ENCODE measurements at regions not wholly inside any gene's neighbourhood (a gene's known extent, or its start where the extent isn't known, plus 50 kb on each side); places are given as distances from the start of the nearest gene placed in this dataset.
"Not testable (repeated sequence)": the region's sequence is repeated elsewhere in the genome, so short reads cannot be mapped to it uniquely, and the experiment has no call there.

DNA sequence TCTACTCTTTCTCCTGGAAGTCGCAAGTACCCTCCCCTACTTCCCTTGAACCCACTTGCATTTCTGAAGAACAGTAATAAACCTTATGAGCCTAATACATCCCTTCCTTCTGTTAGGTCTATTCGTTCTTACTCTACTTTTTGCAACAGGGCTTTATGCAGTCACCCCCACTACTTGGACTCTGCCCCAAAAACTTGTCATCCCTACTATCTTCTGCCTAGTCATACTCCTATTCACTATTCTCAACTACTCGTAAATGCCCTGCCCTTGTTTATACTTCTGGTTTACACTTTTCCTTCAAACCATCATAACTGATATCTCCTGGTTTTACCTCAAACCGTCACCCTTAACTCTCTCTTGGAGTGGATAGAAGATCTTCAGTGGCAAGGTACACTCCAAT is 55.2 kb upstream of the SLIT2 start:
- H3K27ac ChIP-seq (ENCODE audit: low read length), result no peak overlapping the region
- H3K4me1 ChIP-seq (ENCODE audit: control insufficient read depth in 1 of 2, insufficient read depth in 2 of 2, low read length in 2 of 2), result peaks cover 0 to 11% of the 10 kb centered on the region in 2 donors
- no peaks in the 10 kb centered on the region for H3K36me3 ChIP-seq (ENCODE audit: control insufficient read depth in 1 of 2, insufficient read depth in 2 of 2, low read length in 2 of 2)
- no peak overlapping the region for H3K4me3 ChIP-seq (ENCODE audit: low read depth in 1 of 2, low read length in 2 of 2)
- no peaks in the 10 kb centered on the region for H3K9me3 ChIP-seq (ENCODE audit: control insufficient read depth in 1 of 2, low read length in 2 of 2)
- H3K27me3 ChIP-seq (ENCODE audit: low read depth, low read length), result no peaks in the 10 kb centered on the region

DNA sequence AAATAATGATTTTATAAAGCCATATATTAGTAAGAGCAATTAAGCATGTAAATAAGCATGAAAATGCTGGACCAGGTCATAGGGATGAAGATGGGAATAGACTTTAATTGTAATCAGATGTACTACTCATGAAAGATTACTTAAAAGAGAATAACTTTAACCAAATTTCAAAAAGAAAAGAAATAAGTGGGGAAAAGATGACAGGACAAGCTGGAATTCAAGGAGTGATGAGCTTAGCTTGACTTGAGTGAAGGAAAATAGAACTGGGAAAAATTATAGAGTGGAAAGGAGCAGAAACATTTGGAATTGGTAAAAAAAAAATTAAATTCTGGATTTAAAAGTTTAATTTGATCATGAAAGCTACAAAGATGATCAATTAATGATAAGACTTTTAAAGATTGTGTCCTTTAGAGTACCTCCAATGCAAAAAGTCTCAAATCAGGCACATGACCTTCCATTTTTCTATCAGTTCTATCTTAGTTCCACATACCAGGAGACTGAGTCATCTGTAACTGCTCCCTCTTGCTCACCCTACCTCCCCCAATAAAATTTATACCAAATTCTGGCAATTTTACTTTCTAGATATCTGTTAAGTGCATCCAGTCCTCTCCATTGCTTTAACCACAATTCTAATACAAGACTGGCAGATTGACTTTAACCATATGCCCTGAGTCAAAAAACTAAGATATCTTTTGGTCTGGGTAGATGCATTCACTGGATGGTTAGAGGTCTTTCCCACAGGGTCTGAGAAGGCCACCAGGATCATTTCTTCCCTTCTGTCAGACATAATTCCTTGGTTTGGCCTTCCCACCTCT is 56.4 kb upstream of the SLIT2 start:
- no peaks in the 10 kb centered on the region for H3K9me3 ChIP-seq (ENCODE audit: control insufficient read depth in 1 of 2, low read length in 2 of 2)
- H3K4me3 ChIP-seq (ENCODE audit: low read depth in 1 of 2, low read length in 2 of 2), result no peak overlapping the region
- H3K36me3 ChIP-seq (ENCODE audit: control insufficient read depth in 1 of 2, insufficient read depth in 2 of 2, low read length in 2 of 2), result no peaks in the 10 kb centered on the region
- H3K4me1 ChIP-seq (ENCODE audit: control insufficient read depth in 1 of 2, insufficient read depth in 2 of 2, low read length in 2 of 2), result peaks cover 0 to 11% of the 10 kb centered on the region in 2 donors
- H3K27me3 ChIP-seq (ENCODE audit: low read depth, low read length), result no peaks in the 10 kb centered on the region
- H3K27ac ChIP-seq (ENCODE audit: low read length), result no peak overlapping the region

DNA sequence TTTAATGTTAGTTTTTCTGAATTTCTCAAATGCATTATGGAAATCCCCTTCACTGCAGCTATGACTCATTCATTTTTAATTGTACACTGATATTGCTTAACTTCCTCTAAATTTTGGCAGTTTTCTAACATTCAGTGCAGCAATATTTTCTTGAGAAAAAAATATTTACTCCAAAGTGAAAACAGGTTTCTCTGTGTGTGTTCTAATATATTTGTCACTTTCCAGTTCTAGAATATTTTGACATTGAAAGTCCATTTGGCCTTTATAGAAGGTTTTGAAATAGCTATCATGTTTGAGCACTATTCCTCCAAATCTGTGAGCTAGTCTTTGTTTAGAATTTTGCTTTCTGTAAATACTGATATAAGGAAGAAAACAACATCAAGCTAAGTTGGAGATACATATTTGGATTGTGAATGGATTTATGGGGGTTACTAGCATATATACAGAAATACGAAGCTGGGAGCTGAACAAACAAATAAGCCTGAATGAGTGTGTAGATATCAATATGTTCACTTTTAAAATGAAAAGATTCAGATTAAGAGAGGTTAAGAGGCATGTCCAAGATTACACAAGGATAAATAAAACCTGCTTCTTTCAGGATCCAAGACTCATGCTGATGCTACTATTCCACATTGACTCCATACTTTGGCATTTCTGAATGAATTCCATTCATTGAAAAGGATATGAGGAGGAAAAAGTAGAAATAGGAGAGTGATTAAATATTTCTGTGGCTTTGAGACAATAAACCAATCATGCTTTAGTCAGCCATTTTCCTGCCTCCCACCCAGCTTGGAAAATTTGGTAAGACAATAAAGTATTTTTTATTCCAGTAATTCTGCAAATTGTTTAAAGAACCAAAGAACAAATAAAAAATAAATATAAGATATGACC is 57.3 kb upstream of the SLIT2 start:
- no peaks in the 10 kb centered on the region for H3K9me3 ChIP-seq (ENCODE audit: control insufficient read depth in 1 of 2, low read length in 2 of 2)
- H3K4me1 ChIP-seq (ENCODE audit: control insufficient read depth in 1 of 2, insufficient read depth in 2 of 2, low read length in 2 of 2), result peaks cover 0 to 11% of the 10 kb centered on the region in 2 donors
- peak overlapping the region; percentile 51 for H3K27ac ChIP-seq (ENCODE audit: low read length)
- H3K4me3 ChIP-seq (ENCODE audit: low read depth in 1 of 2, low read length in 2 of 2), result no peak overlapping the region
- H3K36me3 ChIP-seq (ENCODE audit: control insufficient read depth in 1 of 2, insufficient read depth in 2 of 2, low read length in 2 of 2), result no peaks in the 10 kb centered on the region
- no peaks in the 10 kb centered on the region for H3K27me3 ChIP-seq (ENCODE audit: low read depth, low read length)

DNA sequence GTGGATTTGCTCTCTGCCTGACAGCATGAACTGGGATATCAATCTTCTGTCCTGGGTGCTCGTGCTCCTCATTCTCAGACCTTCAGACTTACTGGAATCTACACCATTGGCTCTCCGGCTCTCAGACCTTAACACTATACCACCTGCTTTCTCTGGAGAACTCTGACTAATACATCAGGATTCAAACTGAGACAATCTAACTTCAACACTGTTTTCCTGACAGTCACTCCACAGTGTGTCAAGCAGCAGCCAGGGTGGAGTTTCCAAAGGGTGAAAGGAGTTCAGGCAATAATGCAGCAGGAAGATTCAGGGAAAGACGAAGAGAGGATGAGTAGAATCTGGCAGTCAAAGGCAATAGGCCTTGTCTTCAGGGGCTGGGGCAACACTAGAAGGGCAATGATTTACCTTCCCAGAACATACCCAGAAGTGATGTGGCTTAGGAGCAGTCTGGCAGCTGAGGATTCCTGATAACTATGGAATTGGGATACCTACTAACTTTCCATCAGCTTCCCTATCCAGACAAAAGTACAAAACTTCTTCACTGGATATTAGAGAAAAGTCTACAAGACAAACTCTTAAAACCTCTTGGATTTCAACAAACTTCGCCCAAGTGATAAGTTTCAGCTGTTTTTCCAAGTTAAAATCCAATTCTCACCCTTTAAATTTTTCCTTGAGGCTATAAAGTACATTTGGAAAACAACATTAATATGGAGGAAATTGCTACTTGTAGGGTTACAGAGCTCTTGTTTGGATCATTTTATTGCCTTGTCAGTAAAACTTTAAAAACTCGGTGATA is 58.4 kb upstream of the SLIT2 start:
- Histone ChIP-seq H3K27ac (ENCODE audit: low read length) (peak overlapping the region; percentile 51), H3K9me3 (ENCODE audit: control insufficient read depth in 1 of 2, low read length in 2 of 2) (no peaks in the 10 kb centered on the region), H3K4me3 (ENCODE audit: low read depth in 1 of 2, low read length in 2 of 2) (no peak overlapping the region), H3K4me1 (ENCODE audit: control insufficient read depth in 1 of 2, insufficient read depth in 2 of 2, low read length in 2 of 2) (peaks cover 0 to 11% of the 10 kb centered on the region in 2 donors), H3K36me3 (ENCODE audit: control insufficient read depth in 1 of 2, insufficient read depth in 2 of 2, low read length in 2 of 2) (no peaks in the 10 kb centered on the region), H3K27me3 (ENCODE audit: low read depth, low read length) (no peaks in the 10 kb centered on the region)

DNA sequence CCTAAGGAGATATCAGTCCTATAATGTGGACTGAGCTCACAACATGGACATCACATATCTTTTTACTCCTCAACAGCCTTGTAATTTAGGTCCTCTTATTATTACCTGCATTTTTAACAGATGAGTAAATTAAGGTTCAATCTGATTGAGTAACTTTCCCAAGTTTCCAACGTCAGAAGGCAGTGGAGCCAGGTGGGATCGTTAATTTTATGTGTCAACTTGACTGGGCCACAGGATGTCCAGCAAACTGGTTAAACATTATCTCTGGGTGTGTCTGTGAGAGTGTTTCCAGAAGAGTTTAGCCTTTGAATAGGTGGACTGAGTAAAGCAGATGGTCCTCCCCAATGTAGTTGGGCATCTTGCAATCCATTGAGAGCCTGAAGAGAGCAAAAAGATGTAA is 59.0 kb upstream of the SLIT2 start:
- Histone ChIP-seq H3K27ac (ENCODE audit: low read length) (peak overlapping the region; percentile 16), H3K9me3 (ENCODE audit: control insufficient read depth in 1 of 2, low read length in 2 of 2) (no peaks in the 10 kb centered on the region), H3K4me1 (ENCODE audit: control insufficient read depth in 1 of 2, insufficient read depth in 2 of 2, low read length in 2 of 2) (peaks cover 0 to 11% of the 10 kb centered on the region in 2 donors), H3K36me3 (ENCODE audit: control insufficient read depth in 1 of 2, insufficient read depth in 2 of 2, low read length in 2 of 2) (no peaks in the 10 kb centered on the region), H3K4me3 (ENCODE audit: low read depth in 1 of 2, low read length in 2 of 2) (no peak overlapping the region), H3K27me3 (ENCODE audit: low read depth, low read length) (no peaks in the 10 kb centered on the region)

DNA sequence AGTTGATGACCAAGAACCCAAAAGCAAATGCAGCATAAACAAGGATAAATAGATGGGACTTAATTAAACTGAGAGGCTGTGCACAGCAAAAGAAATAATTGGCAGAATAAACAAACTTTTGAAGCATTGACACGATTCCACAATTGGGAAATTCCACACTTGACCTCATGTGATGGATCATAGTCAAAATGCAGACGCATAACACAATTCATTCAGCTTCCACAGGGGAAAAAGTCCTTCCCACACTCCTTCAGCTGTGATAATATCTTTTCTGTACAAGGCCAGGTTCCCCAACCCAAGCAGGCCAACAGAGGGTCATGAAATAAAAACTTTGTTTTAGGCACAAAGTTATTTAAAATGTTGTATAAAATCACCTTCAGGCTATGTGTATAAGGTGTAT is 66.6 kb upstream of the SLIT2 start:
- Histone ChIP-seq H3K27ac (ENCODE audit: low read length) (no peak overlapping the region), H3K36me3 (ENCODE audit: control insufficient read depth in 1 of 2, insufficient read depth in 2 of 2, low read length in 2 of 2) (no peaks in the 10 kb centered on the region), H3K9me3 (ENCODE audit: control insufficient read depth in 1 of 2, low read length in 2 of 2) (peaks cover 0 to 8% of the 10 kb centered on the region in 2 donors), H3K4me3 (ENCODE audit: low read depth in 1 of 2, low read length in 2 of 2) (no peak overlapping the region), H3K4me1 (ENCODE audit: control insufficient read depth in 1 of 2, insufficient read depth in 2 of 2, low read length in 2 of 2) (no peaks in the 10 kb centered on the region), H3K27me3 (ENCODE audit: low read depth, low read length) (no peaks in the 10 kb centered on the region)

DNA sequence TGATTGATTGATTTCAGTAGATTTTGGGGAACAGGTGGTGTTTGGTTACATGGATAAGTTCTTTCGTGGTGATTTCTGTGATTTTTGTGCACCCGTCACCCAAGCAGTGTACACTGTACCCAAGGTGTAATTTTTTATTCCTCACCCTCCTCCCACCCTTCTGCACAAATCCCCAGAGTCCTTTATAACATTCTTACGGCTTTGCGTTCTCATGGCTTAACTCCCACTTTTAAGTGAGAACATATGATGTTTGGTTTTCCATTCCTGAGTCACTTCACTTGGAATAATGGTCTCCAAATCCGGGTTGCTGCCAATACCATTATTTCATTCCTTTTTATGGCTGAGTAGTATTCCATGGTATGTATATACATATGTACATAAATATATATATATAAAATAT is 68.6 kb upstream of the SLIT2 start:
- not testable (repeated sequence) for H3K27ac ChIP-seq (ENCODE audit: low read length); H3K4me3 ChIP-seq (ENCODE audit: low read depth in 1 of 2, low read length in 2 of 2); H3K4me1 ChIP-seq (ENCODE audit: control insufficient read depth in 1 of 2, insufficient read depth in 2 of 2, low read length in 2 of 2); H3K27me3 ChIP-seq (ENCODE audit: low read depth, low read length); H3K36me3 ChIP-seq (ENCODE audit: control insufficient read depth in 1 of 2, insufficient read depth in 2 of 2, low read length in 2 of 2)
- H3K9me3 ChIP-seq (ENCODE audit: control insufficient read depth in 1 of 2, low read length in 2 of 2), result peaks cover 0 to 17% of the 10 kb centered on the region in 2 donors

DNA sequence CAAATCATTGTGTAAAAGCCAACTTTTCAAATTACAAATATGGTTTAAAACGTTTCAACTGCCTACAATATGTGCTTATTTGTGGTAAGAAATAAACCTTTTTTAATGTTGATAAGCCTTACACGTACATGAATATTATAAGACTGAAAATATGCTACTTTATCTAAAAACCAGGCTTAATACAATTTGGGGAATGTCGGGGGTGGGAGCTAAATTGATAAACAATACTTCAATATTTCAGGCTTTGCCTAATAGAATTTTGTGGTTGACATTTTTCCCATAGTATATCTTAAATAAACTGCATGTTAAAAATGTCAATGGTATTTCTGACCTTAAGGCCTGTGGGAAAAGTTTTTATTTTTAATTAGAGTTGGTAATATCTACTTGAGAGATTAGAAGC is 69.8 kb upstream of the SLIT2 start:
- Histone ChIP-seq H3K36me3 (ENCODE audit: control insufficient read depth in 1 of 2, insufficient read depth in 2 of 2, low read length in 2 of 2) (no peaks in the 10 kb centered on the region), H3K27me3 (ENCODE audit: low read depth, low read length) (no peaks in the 10 kb centered on the region), H3K27ac (ENCODE audit: low read length) (no peak overlapping the region), H3K4me3 (ENCODE audit: low read depth in 1 of 2, low read length in 2 of 2) (no peak overlapping the region), H3K4me1 (ENCODE audit: control insufficient read depth in 1 of 2, insufficient read depth in 2 of 2, low read length in 2 of 2) (no peaks in the 10 kb centered on the region), H3K9me3 (ENCODE audit: control insufficient read depth in 1 of 2, low read length in 2 of 2) (peaks cover 0 to 17% of the 10 kb centered on the region in 2 donors)

DNA sequence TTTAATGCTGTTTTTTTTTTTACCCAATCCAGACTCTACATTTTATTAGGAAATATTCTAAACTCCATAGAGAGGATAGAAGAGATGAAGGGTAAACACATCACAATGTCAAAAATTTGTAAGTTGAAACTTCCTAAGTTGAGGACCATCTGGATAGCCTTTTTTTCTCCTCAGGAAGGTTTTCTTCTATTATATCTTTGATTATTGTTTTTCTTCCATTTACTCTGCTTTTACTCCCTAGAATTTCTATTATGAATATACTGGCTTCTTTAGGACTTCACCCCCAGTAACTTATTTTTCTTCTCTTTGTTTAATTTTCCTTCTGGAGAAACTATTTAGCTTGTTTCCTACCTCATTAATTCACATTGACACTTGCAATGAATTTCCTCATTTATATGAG is 71.2 kb upstream of the SLIT2 start:
- H3K4me3 ChIP-seq (ENCODE audit: low read depth in 1 of 2, low read length in 2 of 2), result no peak overlapping the region
- H3K9me3 ChIP-seq (ENCODE audit: control insufficient read depth in 1 of 2, low read length in 2 of 2), result peaks cover 0 to 22% of the 10 kb centered on the region in 2 donors
- H3K27ac ChIP-seq (ENCODE audit: low read length), result no peak overlapping the region
- H3K4me1 ChIP-seq (ENCODE audit: control insufficient read depth in 1 of 2, insufficient read depth in 2 of 2, low read length in 2 of 2), result no peaks in the 10 kb centered on the region
- no peaks in the 10 kb centered on the region for H3K27me3 ChIP-seq (ENCODE audit: low read depth, low read length)
- H3K36me3 ChIP-seq (ENCODE audit: control insufficient read depth in 1 of 2, insufficient read depth in 2 of 2, low read length in 2 of 2), result no peaks in the 10 kb centered on the region

DNA sequence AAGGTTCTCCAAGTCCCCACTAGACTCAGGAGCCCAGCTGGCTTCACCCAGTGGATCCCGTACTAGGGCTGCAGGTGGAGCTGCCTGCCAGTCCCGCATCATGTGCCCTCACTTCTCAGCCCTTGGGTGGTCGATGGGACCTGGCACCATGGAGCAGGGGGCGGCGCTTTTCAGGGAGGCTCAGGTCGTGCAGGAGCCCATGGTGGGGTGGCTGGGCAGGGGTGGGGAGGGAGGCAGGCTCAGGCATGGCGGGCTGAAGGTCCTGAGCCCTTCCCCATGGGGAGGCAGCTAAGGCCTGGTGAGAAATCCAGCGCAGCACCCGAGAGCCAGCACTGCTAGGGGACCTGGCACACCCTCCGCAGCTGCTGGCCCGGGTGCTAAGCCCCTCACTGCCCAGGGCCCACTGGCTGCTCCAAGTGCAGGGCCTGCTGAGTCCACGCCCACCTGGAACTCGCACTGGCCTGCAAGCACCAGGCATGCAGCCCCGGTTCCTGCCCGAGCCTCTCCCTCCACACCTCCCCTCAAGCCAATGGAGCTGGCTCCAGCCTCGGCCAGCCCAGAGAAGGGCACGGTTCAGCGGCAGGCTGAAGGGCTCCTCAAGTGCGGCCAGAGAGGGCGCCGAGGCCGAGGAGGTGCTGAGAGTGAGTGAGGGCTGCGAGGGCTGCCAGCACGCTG is 72.7 kb upstream of the SLIT2 start:
- Histone ChIP-seq H3K4me3 (ENCODE audit: low read depth in 1 of 2, low read length in 2 of 2) (no peak overlapping the region), H3K27me3 (ENCODE audit: low read depth, low read length) (no peaks in the 10 kb centered on the region), H3K9me3 (ENCODE audit: control insufficient read depth in 1 of 2, low read length in 2 of 2) (peaks cover 0 to 22% of the 10 kb centered on the region in 2 donors), H3K27ac (ENCODE audit: low read length) (no peak overlapping the region), H3K36me3 (ENCODE audit: control insufficient read depth in 1 of 2, insufficient read depth in 2 of 2, low read length in 2 of 2) (no peaks in the 10 kb centered on the region), H3K4me1 (ENCODE audit: control insufficient read depth in 1 of 2, insufficient read depth in 2 of 2, low read length in 2 of 2) (no peaks in the 10 kb centered on the region)

All from muscle layer of duodenum (tissue), 2 donors.